H1 (cell line): ENCODE measurements at regions not wholly inside any gene's neighbourhood (a gene's known extent, or its start where the extent isn't known, plus 50 kb on each side); places are given as distances from the start of the nearest gene placed in this dataset.

Source experiments
- CTCF ChIA-PET: fragments of 300-600 bp; sonication (Branson Sonifier 250); formaldehyde crosslinking; loops from one replicate; lab custom pipeline; 2021; ENCODE audit not compliant: partially characterized antibody; lab: Charles Lee
- POLR2A ChIA-PET: fragments of 300-600 bp; sonication (Branson Sonifier 250); formaldehyde crosslinking; loops from one replicate; lab custom pipeline; 2021; ENCODE audit warnings: inconsistent platforms; ENCODE audit not compliant: partially characterized antibody; lab: Charles Lee
- DNase-seq, 2 experiments: peaks; one replicate each; pipeline versions ENCODE4 v3.0.0 to v3.0.0-alpha.2; 2010 to 2022; ENCODE audit warnings: low spot score in 2 of 2, low read depth in 1 of 2, mixed read lengths in 1 of 2
- FAIRE-seq: peaks from 2 replicates; lab custom pipeline; 2011; peaks lifted over from hg19 to GRCh38; lab: Jason Lieb, UNC
- H2AFZ ChIP-seq: 2 replicates; pipeline ENCODE4 v1.8.1; 2012; ENCODE audit warnings: low read length, inconsistent platforms
- H2AK5ac ChIP-seq: 2 replicates; pipeline ENCODE4 v1.6.1; 2013; ENCODE audit warnings: low read depth, low read length
- H2BK120ac ChIP-seq: replicated peaks from 2 replicates; pipeline ENCODE3; 2013; ENCODE audit warnings: low read depth, low read length, inconsistent platforms
- H2BK12ac ChIP-seq: 2 replicates; pipeline ENCODE4 v1.6.1; 2013; ENCODE audit warnings: low read depth, low read length
- H2BK15ac ChIP-seq: 2 replicates; pipeline ENCODE4 v1.6.1; 2013; ENCODE audit warnings: low read length
- H2BK20ac ChIP-seq: 2 replicates; pipeline ENCODE4 v1.6.1; 2013; ENCODE audit warnings: low read length
- H2BK5ac ChIP-seq: 2 replicates; pipeline ENCODE4 v1.6.1; 2013; ENCODE audit warnings: low read depth, low read length
- H3K14ac ChIP-seq: 2 replicates; pipeline ENCODE4 v1.6.1; 2013; ENCODE audit warnings: inconsistent platforms; ENCODE audit not compliant: insufficient read length
- H3K18ac ChIP-seq: 2 replicates; pipeline ENCODE4 v1.6.1; 2013; ENCODE audit warnings: low read length; ENCODE audit errors: extremely low read depth
- H3K23ac ChIP-seq: 2 replicates; pipeline ENCODE4 v1.6.1; 2013; ENCODE audit warnings: inconsistent platforms; ENCODE audit not compliant: insufficient read length
- H3K23me2 ChIP-seq: 2 replicates; pipeline ENCODE4 v1.6.1; 2013; ENCODE audit warnings: low read depth, low read length
- H3K27ac ChIP-seq: 2 replicates; pipeline ENCODE4 v1.6.1; 2011; ENCODE audit warnings: low read depth, low read length, inconsistent platforms
- H3K27me3 ChIP-seq, 4 experiments: replicated peaks in 1 of 4; 1 replicate in 1 of 4; 2 replicates in 3 of 4; pipeline versions ENCODE4 v1.6.1 to v1.8.1; 2011 to 2013; ENCODE audit warnings: low read length in 3 of 4, mild to moderate bottlenecking in 3 of 4, inconsistent platforms in 2 of 4, mixed read lengths in 2 of 4, moderate library complexity in 1 of 4; ENCODE audit not compliant: control insufficient read depth in 3 of 4, insufficient read depth in 3 of 4; ENCODE audit errors: extremely low read depth in 1 of 4
- H3K36me3 ChIP-seq, 4 experiments: 2 replicates each; pipeline versions ENCODE4 v1.6.1 to v1.8.1; 2011 to 2013; ENCODE audit warnings: mild to moderate bottlenecking in 4 of 4, low read length in 3 of 4, moderate library complexity in 2 of 4, control low read depth in 1 of 4, inconsistent platforms in 1 of 4; ENCODE audit not compliant: insufficient read depth in 4 of 4, control insufficient read depth in 2 of 4
- H3K4ac ChIP-seq: replicated peaks from 2 replicates; pipeline ENCODE3; 2013; ENCODE audit warnings: low read length, low read depth, mixed read lengths, inconsistent platforms; ENCODE audit not compliant: insufficient read length
- H3K4me1 ChIP-seq, 4 experiments: replicated peaks in 1 of 4; 1 replicate in 1 of 4; 2 replicates in 3 of 4; pipeline versions ENCODE4 v1.6.1 to v1.8.1; 2011 to 2013; ENCODE audit warnings: low read length in 3 of 4, inconsistent platforms in 2 of 4, mixed read lengths in 1 of 4; ENCODE audit not compliant: insufficient read depth in 4 of 4, control insufficient read depth in 3 of 4
- H3K4me2 ChIP-seq, 2 experiments: 2 replicates each; pipeline versions ENCODE4 v1.6.1 to v1.8.1; 2011 to 2013; ENCODE audit warnings: low read depth in 2 of 2, low read length in 2 of 2, control low read depth in 1 of 2, inconsistent platforms in 1 of 2, mild to moderate bottlenecking in 1 of 2; ENCODE audit not compliant: insufficient read depth in 1 of 2
- H3K4me3 ChIP-seq, 4 experiments: fragments of 200-600, 300-600 bp in 1 of 4; sonication (generic), shearing (Covaris generic), sonication (Bioruptor Twin) in 1 of 4; 2 replicates each; pipeline versions ENCODE4 v1.5.1 to v1.8.1; 2011 to 2016; ENCODE audit warnings: low read length in 4 of 4, low read depth in 3 of 4, control low read depth in 2 of 4, inconsistent platforms in 2 of 4, mild to moderate bottlenecking in 2 of 4, mixed read lengths in 1 of 4, moderate library complexity in 1 of 4; ENCODE audit not compliant: insufficient read depth in 2 of 4; ENCODE audit errors: extremely low read depth in 1 of 4
- H3K56ac ChIP-seq: replicated peaks from 2 replicates; pipeline ENCODE3; 2013; ENCODE audit warnings: low read depth, mild to moderate bottlenecking, mixed read lengths, low read length, inconsistent platforms; ENCODE audit not compliant: insufficient read length
- H3K79me1 ChIP-seq: 2 replicates; pipeline ENCODE4 v1.6.1; 2013; ENCODE audit warnings: low read depth, low read length, control low read depth
- H3K79me2 ChIP-seq, 2 experiments: 2 replicates each; pipeline versions ENCODE4 v1.6.1 to v1.8.1; 2012 to 2013; ENCODE audit warnings: low read length in 2 of 2, mild to moderate bottlenecking in 2 of 2, inconsistent platforms in 1 of 2; ENCODE audit not compliant: insufficient read depth in 2 of 2, control insufficient read depth in 1 of 2
- H3K9ac ChIP-seq, 4 experiments: replicated peaks in 1 of 4; 1 replicate in 1 of 4; 2 replicates in 3 of 4; pipeline versions ENCODE4 v1.6.1 to v1.8.1; 2011 to 2013; ENCODE audit warnings: low read depth in 3 of 4, low read length in 3 of 4, control low read depth in 2 of 4, mild to moderate bottlenecking in 2 of 4, moderate library complexity in 2 of 4, inconsistent platforms in 1 of 4; ENCODE audit errors: extremely low read depth in 1 of 4
- H3K9me3 ChIP-seq, 2 experiments: 2 replicates each; pipeline versions ENCODE4 v1.6.1 to v1.8.1; 2012 to 2013; ENCODE audit warnings: mild to moderate bottlenecking in 2 of 2, moderate library complexity in 2 of 2, control low read depth in 1 of 2, inconsistent platforms in 1 of 2, low read depth in 1 of 2, low read length in 1 of 2, mixed read lengths in 1 of 2; ENCODE audit not compliant: insufficient read depth in 2 of 2
- H4K20me1 ChIP-seq, 2 experiments: replicated peaks in 1 of 2; 2 replicates each; pipeline versions ENCODE3 to v1.8.1; 2011 to 2013; ENCODE audit warnings: inconsistent platforms in 2 of 2, low read length in 2 of 2, mild to moderate bottlenecking in 1 of 2; ENCODE audit not compliant: insufficient read depth in 2 of 2, control insufficient read depth in 1 of 2
- H4K5ac ChIP-seq: 2 replicates; pipeline ENCODE4 v1.6.1; 2013; ENCODE audit warnings: low read length, low read depth, mixed read lengths, inconsistent platforms; ENCODE audit not compliant: insufficient read length
- H4K8ac ChIP-seq: 2 replicates; pipeline ENCODE4 v1.8.0; 2013; ENCODE audit warnings: mild to moderate bottlenecking, moderate library complexity, low read length, inconsistent platforms; ENCODE audit not compliant: insufficient read depth; ENCODE audit errors: extremely low read depth
- H4K91ac ChIP-seq: replicated peaks from 2 replicates; pipeline ENCODE3; 2013; ENCODE audit warnings: low read length, mixed read lengths, inconsistent platforms; ENCODE audit not compliant: insufficient read length
- BACH1 ChIP-seq: IDR thresholded peaks from 2 replicates; pipeline ENCODE4 v1.6.1; 2012; ENCODE audit warnings: low read length, improper control_type of control experiment
- CHD2 ChIP-seq: IDR thresholded peaks from 2 replicates; pipeline ENCODE4 v1.6.1; 2012; ENCODE audit warnings: low read length, improper control_type of control experiment
- FOSL1 ChIP-seq: IDR thresholded peaks from 2 replicates; pipeline ENCODE4 v1.6.1; 2011; ENCODE audit warnings: mild to moderate bottlenecking, low read depth, low read length, moderate library complexity; ENCODE audit not compliant: insufficient read depth
- KDM1A ChIP-seq: fragments of 200-600, 300-600 bp; sonication (generic); IDR thresholded peaks from 2 replicates; pipeline ENCODE4 v1.7.1; 2016; ENCODE audit warnings: mild to moderate bottlenecking, low read length, borderline replicate concordance
- KDM4A ChIP-seq: IDR thresholded peaks from one replicate; pipeline ENCODE4 v1.7.1; 2012; ENCODE audit warnings: low read depth, mild to moderate bottlenecking, moderate library complexity, low read length, inconsistent platforms; ENCODE audit not compliant: severe bottlenecking
- RAD21 ChIP-seq, 2 experiments: IDR thresholded peaks in 1 of 2; conservative IDR thresholded peaks in 1 of 2; 2 replicates each; pipeline ENCODE4 v1.6.1; 2011; ENCODE audit warnings: low read depth in 2 of 2, low read length in 2 of 2, improper control_type of control experiment in 1 of 2, inconsistent platforms in 1 of 2, mild to moderate bottlenecking in 1 of 2, moderate library complexity in 1 of 2
- RNF2 ChIP-seq: fragments of 200-900, 300-1000 bp; sonication (generic); IDR thresholded peaks from 2 replicates; pipeline ENCODE4 v1.7.1; 2016; ENCODE audit warnings: borderline replicate concordance, low read depth, mild to moderate bottlenecking, antibody characterized with exemption, low read length; ENCODE audit not compliant: poor library complexity, severe bottlenecking; ENCODE audit errors: missing control alignments
- RXRA ChIP-seq: IDR thresholded peaks from 2 replicates; pipeline ENCODE4 v1.6.1; 2011; ENCODE audit warnings: low read depth, mild to moderate bottlenecking, low read length, moderate library complexity; ENCODE audit not compliant: insufficient read depth
- SIRT6 ChIP-seq: IDR thresholded peaks from one replicate; pipeline ENCODE4 v1.7.1; 2012; ENCODE audit warnings: low read length, inconsistent platforms
- SP1 ChIP-seq: IDR thresholded peaks from 2 replicates; pipeline ENCODE4 v1.6.1; 2011; ENCODE audit warnings: low read depth, low read length
- TEAD4 ChIP-seq: IDR thresholded peaks from 2 replicates; pipeline ENCODE4 v1.6.1; 2012; ENCODE audit warnings: low read depth, low read length, inconsistent platforms, mixed read lengths
- USF2 ChIP-seq: IDR thresholded peaks from 2 replicates; pipeline ENCODE4 v1.6.1; 2011; ENCODE audit warnings: low read length, improper control_type of control experiment
- YY1 ChIP-seq: IDR thresholded peaks from 2 replicates; pipeline ENCODE4 v1.6.1; 2011; ENCODE audit warnings: low read depth, mild to moderate bottlenecking, low read length
- WGBS, 2 experiments: shearing (Covaris generic) in 1 of 2; methylation state at CpG; one replicate each; pipeline versions ENCODE4 v1.1.6 to v1.1.7; 2013 to 2015; ENCODE audit warnings: low lambda C conversion rate in 2 of 2, mixed read lengths in 2 of 2, inconsistent platforms in 1 of 2, low coverage in 1 of 2, missing lambda C conversion rate in 1 of 2; ENCODE audit not compliant: insufficient replicate concordance in 2 of 2, insufficient coverage in 1 of 2, insufficient read length in 1 of 2; ENCODE audit errors: extremely low coverage in 1 of 2, missing lambda C conversion rate in 1 of 2; 5-methylcytosine and 5-hydroxymethylcytosine counted together
- TF ChIP-seq, protein P1 (sequence below): IDR thresholded peaks from 2 replicates; pipeline ENCODE4 v1.6.1; 2012; ENCODE audit warnings: inconsistent platforms

DNA sequence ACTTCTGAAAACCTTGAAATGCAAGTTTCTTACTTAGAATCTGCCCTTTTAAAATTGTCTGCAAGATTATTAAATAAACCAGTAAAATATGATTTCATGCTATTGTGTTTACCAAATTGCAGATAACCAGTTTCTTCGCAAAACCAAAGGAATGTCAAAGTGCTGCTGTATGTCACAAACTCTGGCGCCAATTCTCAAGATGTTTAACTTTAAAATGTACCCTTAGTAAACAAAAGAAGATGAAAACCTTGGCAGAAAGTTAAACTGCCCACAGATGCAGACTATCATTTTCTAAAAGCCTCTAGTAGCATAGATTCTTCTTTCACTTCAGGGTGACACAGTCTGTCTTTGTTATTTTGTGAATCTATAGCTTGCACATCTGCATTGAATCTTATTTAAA is 189.2 kb downstream of the SLITRK6 start:
- Histone ChIP-seq H3K9me3 (no peaks in the 10 kb centered on the region; a peak in 1 of 4 replicates), H3K56ac (no peak overlapping the region), H4K91ac (no peak overlapping the region), H3K9ac (no peak overlapping the region), H2BK5ac (no peak overlapping the region), H3K4ac (no peak overlapping the region), H2BK15ac (no peak overlapping the region), H2BK120ac (no peak overlapping the region), H3K27me3 (no peaks in the 10 kb centered on the region), H3K27ac (no peak overlapping the region), H3K23me2 (no peaks in the 10 kb centered on the region), H3K79me1 (no peaks in the 10 kb centered on the region), H3K14ac (no peak overlapping the region), H3K4me3 (no peak overlapping the region), H2BK20ac (no peak overlapping the region), H3K23ac (no peak overlapping the region), H4K8ac (no peak overlapping the region), H3K79me2 (no peaks in the 10 kb centered on the region), H3K4me2 (no peak overlapping the region), H3K18ac (no peak overlapping the region), H2BK12ac (no peak overlapping the region), H3K4me1 (no peaks in the 10 kb centered on the region; a peak in 1 of 7 replicates), H3K36me3 (no peaks in the 10 kb centered on the region), H4K5ac (no peak overlapping the region), H4K20me1 (no peaks in the 10 kb centered on the region), H2AFZ (no peak overlapping the region), H2AK5ac (no peak overlapping the region)
- no peak for FAIRE-seq
- CTCF ChIA-PET: no interaction called here
- WGBS, 2 experiments: 92% methylated on average over 2 of the region's 2 CpGs; no CpG with 5 or more reads in 1 of the 2 experiments
- DNase-seq: no peak
- POLR2A ChIA-PET: no interaction called here
- TF ChIP-seq YY1 (no peak), SP1 (no peak), KDM4A (no peak), TEAD4 (no peak), BACH1 (no peak), RNF2 (no peak), USF2 (no peak), SIRT6 (no peak), CHD2 (no peak), RXRA (no peak), KDM1A (no peak), RAD21 (IDR thresholded peaks at IDR 0.05 in 1 of 2, conservative IDR thresholded peaks at IDR 0.05 in 1 of 2; ENCODE audit: low read depth in 2 of 2, low read length in 2 of 2) (no peak), FOSL1 (no peak)
- TF ChIP-seq, protein P1, sequence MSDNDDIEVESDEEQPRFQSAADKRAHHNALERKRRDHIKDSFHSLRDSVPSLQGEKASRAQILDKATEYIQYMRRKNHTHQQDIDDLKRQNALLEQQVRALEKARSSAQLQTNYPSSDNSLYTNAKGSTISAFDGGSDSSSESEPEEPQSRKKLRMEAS: no peak
